ENCODE measurements at regions not wholly inside any gene's neighbourhood (a gene's known extent, or its start where the extent isn't known, plus 50 kb on each side); places are given as distances from the start of the nearest gene placed in this dataset.
"Not testable (repeated sequence)": the region's sequence is repeated elsewhere in the genome, so short reads cannot be mapped to it uniquely, and the experiment has no call there.

DNA sequence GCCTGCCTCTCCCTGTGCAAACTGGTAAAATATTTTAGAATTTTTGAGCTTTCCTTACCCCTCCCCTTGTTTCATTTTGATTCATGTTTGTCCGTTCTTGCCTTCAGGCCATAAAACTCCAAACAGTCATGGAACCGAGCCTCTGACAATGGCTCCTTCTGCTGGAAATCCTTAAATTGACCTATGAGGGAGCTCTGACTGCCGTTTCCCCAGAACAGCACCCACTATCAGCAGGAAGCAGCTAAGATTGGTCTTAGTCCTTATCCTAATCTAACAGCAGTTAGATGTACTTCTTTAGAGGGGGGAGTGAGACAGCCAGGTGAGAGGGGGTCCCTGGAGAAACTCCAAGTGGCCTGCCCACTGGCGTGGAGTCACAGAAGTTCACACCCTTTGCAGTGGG, 106.7 kb downstream of the FAM174A start:
- no peak for DNase-seq

DNA sequence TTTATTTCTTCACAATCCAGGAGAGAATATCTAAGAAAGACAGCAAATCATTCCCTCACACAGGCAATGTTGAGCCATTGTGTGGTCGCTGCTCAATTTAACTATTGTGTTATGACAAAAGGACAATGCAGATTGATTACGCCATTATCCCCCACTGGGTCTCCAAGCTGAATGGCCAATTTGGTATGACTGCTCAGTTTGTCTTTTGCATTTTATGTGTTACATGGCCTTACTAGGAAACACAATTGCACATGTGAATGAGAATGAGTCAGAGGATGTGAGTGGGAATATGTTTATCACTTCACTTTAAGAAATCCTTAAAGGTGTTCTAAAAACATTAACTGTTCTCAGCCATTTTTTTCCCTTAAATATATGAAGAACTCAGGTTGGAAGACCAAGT, 108.3 kb downstream of the FAM174A start:
- DNase-seq = no peak

DNA sequence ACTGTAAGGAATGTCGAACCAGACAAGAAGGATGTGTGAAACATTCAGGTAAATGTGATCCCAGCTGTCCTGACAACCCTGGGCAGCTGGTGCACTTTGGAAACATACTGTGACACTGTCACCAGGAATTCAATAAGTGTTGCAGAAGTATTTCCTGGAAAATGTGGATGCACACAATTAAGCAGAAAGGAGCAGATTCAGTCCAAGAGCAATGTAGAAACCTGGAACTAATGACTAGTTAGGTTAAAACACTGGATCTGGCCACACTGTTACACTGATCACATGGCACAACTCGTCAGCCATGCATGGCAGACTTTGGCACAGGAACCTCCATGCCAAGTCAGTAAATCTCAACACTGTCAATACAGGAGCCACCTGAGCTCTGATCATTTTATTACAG, 109.0 kb downstream of the FAM174A start:
- DNase-seq = no peak

- no peak for DNase-seq
These were observed 109.6 kb downstream of the FAM174A start for GRCh38 chr5:100644776-100645175.

GRCh38 chr5:100646011-100646410, 110.8 kb downstream of the FAM174A start:
- no peak for DNase-seq

DNA sequence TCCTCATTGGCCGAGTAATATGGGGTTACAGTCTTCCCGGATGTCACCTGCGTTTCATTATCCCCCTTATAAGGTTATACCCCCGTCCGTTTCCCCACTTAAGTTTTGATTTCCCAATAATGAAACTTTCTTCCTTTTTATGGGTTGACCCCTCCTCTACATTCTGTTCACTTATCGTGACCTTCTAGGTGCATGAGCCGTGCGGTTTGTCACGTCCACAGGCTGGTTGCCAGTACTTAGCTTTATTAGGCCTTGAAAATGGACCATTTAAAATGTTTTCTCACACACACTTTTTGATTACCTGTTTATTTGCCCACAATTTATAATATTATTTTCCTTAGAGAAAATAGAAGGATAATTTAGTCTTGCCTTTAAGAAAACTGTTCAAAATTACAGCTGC, 111.5 kb downstream of the FAM174A start:
- no peak for DNase-seq

- DNase-seq = peak; percentile 6
These were observed 112.5 kb downstream of the FAM174A start for GRCh38 chr5:100647461-100648230.

DNA sequence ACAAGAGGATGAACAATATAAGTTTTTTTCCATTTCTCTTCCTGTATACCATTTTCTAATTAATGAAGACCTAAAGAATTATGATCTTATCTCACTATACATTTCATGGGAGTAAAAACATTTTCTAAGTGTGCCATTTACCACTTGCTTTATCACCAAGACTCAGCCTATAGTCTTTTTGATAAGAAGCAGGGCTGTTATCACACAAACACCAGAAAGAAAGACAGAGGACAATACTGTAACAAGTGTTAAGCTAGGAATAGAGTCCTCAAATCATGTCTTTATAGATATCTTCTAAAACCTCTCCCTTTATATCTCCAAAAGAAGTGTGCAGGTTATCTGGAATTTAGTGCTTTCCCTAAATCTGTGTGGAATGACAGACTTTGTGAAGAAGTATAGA, 119.7 kb downstream of the FAM174A start:
- DNase-seq = no peak

DNA sequence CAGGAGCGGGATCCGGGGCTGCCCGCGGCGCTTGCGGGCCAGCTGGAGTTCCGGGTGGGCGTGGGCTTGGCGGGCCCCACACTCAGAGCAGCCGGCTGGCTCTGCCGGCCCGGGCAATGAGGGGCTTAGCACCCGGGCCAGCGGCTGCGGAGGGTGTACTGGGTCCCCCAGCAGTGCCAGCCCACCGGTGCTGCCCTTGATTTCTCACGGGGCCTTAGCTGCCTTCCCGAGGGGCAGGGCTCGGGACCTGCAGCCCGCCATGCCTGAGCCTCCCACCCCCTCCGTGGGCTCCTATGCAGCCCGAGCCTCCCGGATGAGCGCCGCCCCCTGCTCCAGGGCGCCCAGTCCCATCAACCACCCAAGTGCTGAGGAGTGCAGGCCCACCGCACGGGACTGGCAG, 121.6 kb downstream of the FAM174A start:
- DNase-seq = not testable (repeated sequence)

GRCh38 chr5:100659080-100659795, 124.1 kb downstream of the FAM174A start:
- DNase-seq = no peak

DNA sequence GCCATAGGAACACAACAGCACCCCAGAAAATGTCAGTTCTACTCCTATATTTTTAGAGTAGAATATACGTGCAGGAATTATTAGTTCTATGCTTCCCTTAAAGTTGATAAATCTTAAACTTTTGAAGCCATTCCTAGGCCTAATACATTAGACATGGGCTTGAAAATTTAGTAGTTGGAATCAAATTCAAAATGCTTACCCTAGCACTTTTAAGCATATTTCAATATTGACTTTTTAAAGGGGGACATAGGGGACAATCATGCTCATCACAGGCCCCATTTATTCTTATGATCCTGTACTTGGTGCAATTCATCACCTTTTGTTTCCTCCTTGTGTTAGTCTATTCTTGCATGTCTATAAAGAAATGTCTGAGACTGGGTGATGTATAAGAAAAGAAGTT, 129.0 kb downstream of the FAM174A start:
- DNase-seq = no peak

DNA sequence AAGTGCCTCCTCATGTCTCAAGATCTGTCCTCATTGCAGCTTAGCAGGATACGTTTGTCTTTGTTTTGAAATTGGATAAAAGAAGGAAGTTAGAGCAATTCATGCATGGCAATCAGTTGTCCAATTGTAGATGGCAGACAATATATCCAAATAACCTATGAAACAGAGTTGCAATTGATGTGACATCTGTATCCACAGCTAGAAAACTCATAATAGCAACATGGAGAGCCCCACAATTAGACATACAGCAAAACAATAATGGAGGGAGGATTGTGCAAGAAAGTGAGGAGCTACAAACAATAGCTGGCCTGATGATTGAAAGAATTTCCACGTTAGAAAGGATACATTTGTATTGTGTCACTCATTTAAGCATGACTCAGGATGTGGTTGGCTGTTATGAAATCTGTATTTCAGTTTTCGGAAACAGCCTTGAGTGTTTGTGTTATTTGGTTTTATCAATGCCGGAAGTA, 132.0 kb downstream of the FAM174A start:
- DNase-seq = no peak

GRCh38 chr5:100668511-100668910, 133.3 kb downstream of the FAM174A start:
- no peak for DNase-seq

DNA sequence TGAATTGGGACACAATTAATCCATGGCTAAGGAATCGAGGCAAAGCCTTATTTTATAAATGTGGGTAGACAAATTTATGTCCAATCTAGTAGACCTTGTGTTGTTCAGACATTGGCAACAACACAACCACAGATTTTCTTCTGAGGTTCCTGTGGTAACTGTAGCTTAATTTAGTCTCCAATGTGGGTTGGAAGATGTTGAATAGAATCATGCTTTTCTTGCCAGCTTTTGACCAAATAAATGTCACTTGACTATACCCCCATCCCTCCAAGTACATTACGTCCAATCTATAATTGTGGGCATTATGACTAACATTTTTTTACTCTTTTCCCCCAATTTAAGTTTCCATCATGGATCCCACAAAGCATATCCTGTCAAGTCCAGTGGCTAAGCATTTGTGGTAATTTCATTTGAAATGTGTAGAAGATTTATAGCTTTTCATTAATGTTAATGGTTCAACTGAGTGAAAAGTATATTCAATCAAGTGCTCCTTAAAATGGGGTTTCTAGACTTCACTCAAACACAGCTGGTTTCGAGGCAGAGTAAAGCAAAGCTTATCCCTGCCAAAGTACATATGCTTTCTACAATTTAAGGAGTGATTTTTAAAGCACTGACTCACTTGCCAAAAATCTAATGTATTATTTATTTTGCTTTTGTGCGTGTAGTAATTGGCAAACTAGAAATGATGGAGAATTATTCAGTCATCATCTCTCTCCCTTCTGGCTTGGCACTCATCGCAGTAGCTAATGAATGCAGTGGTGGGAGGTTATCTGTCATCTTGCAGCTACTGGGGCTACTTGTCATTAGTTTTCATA, 141.8 kb downstream of the FAM174A start:
- DNase-seq = no peak

GRCh38 chr5:100682625-100683024, 147.5 kb downstream of the FAM174A start:
- no peak for DNase-seq

DNA sequence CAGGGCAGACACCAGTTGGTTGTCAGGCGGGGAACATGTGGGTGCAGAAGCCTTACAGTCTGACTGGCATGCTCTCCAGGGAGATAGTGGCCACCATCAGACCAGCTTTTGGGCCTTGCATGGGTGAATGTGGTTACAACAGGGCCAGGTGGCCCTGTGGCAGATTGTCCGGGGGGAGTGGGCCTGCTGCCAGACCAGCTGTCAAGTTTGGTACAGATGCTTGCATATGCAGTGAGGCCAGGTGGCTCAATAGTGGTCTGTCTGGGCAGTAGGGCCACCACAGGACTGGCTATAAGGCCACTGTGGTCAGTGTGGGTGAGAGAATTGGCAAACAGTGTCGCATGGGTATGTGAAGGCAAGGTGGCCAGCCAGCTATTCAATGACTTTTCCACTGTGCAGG, 148.7 kb downstream of the FAM174A start:
- DNase-seq = no peak

- not testable (repeated sequence) for DNase-seq
These were observed 149.9 kb downstream of the FAM174A start for GRCh38 chr5:100685122-100685521.

- not testable (repeated sequence) for DNase-seq
These were observed 153.7 kb downstream of the FAM174A start for GRCh38 chr5:100688834-100689233.

DNA sequence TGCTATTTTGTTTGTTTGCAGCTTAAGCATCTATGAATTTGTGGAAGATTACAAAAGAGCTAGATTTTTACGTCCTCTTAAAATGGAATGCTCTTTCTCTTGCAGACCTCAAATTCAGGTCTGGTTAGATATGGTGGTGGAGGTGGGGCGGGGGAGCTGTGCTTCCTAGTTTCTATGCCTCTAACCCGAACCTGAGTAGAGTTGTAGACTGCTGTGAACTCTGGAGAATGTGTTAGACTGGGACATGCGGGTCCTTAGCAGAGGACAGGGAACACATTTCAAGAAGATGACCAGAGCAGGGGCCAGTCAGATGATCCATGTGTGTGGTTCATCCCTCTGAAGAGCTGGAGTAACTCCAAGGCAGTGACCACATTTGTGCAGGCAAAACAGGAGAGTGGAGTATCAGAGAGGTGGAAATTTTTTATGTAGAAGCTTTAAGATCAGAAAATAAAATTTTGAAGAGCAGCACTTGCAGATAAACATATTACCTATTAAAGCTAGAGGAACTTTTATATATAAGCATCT, 154.9 kb downstream of the FAM174A start:
- DNase-seq = no peak

- no peak for DNase-seq
These were observed 155.9 kb downstream of the FAM174A start for GRCh38 chr5:100691085-100691484.

- DNase-seq = no peak
These were observed 156.4 kb downstream of the FAM174A start for GRCh38 chr5:100691548-100691947.

DNA sequence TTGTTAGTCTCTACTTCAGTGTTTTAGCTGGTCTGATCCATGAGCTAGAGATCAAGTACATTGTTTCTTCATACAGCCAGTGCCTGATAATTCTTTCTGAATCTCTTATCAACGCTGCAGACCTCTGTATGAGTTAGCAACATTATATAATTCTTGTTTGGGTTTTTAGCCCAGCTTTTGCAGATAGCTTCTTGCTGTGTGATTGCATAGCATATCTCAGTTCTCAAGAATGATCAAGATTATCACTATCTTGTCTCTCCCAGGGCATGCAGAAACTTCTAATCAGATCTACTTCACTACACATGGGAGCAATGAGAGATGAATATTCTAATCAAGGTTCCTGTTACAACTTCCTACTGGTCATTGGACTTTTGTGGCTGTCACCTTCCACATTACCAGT, 158.3 kb downstream of the FAM174A start:
- no peak for DNase-seq

DNA sequence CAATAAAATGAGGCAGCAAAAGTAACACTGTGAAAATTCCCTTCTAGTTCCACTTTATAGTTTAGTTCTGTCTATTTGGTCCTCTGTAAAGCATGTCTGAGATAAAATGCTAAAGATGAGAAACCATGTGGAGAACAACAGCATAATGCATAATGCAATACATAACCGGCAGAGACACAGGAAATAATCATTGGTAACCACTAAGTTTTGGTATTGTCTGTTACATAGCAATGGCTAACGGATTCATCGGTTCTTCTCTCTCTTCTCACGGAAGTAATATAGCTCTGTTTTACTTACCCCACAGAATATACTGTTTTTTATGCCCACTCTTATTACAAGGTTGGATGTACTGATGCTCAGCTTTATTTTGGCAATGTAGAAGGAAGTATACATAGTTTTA, 158.9 kb downstream of the FAM174A start:
- DNase-seq = no peak
